ENCODE measurements at regions not wholly inside any gene's neighbourhood (a gene's known extent, or its start where the extent isn't known, plus 50 kb on each side); places are given as distances from the start of the nearest gene placed in this dataset.

GRCh38 chr4:122052677-122053076 lies 99.5 kb upstream of the BLTP1 start:
- TF ChIP-seq POLR2A (IDR thresholded peaks at IDR 0.05) (no peak), CTCF (IDR thresholded peaks at IDR 0.05) (no peak)
